Karpas-422 (cell line): ENCODE measurements at regions not wholly inside any gene's neighbourhood (a gene's known extent, or its start where the extent isn't known, plus 50 kb on each side); places are given as distances from the start of the nearest gene placed in this dataset.

Experiments used
- DNase-seq: peaks from one replicate; pipeline ENCODE4 v3.0.0-alpha.2; 2015
- H2AFZ ChIP-seq: fragments of 200-600 bp; sonication (generic); 2 replicates; pipeline ENCODE4 v1.6.1; 2014; ENCODE audit warnings: antibody characterized with exemption, low read length, mixed read lengths
- H3K27ac ChIP-seq: fragments of 200-600 bp; sonication (generic); 2 replicates; pipeline ENCODE4 v1.5.1; 2014; ENCODE audit warnings: mild to moderate bottlenecking, low read length, moderate library complexity
- H3K27me3 ChIP-seq: fragments of 200-600 bp; sonication (generic); 2 replicates; pipeline ENCODE4 v1.6.1; 2014; ENCODE audit warnings: low read length, mixed read lengths
- H3K36me3 ChIP-seq: fragments of 200-600 bp; sonication (generic); 2 replicates; pipeline ENCODE4 v1.6.1; 2014; ENCODE audit warnings: low read length, mixed read lengths; ENCODE audit not compliant: insufficient read depth
- H3K4me1 ChIP-seq: fragments of 200-600 bp; sonication (generic); 2 replicates; pipeline ENCODE4 v1.6.1; 2014; ENCODE audit warnings: mild to moderate bottlenecking, low read length, mixed read lengths
- H3K4me2 ChIP-seq: fragments of 200-600 bp; sonication (generic); 2 replicates; pipeline ENCODE4 v1.6.1; 2014; ENCODE audit warnings: low read length, low read depth, mild to moderate bottlenecking; ENCODE audit not compliant: poor library complexity, severe bottlenecking
- H3K4me3 ChIP-seq: fragments of 200-600 bp; sonication (generic); 2 replicates; pipeline ENCODE4 v1.5.1; 2014; ENCODE audit warnings: mild to moderate bottlenecking, antibody characterized with exemption, low read length, mixed read lengths
- H3K79me2 ChIP-seq: fragments of 200-600 bp; sonication (generic); 2 replicates; pipeline ENCODE4 v1.6.1; 2014; ENCODE audit warnings: mild to moderate bottlenecking, low read length, mixed read lengths
- H3K9ac ChIP-seq: fragments of 200-600 bp; sonication (generic); 2 replicates; pipeline ENCODE4 v1.6.0; 2014; ENCODE audit warnings: low read length
- H3K9me2 ChIP-seq: fragments of 200-600 bp; sonication (generic), shearing (Covaris generic); replicated peaks from 2 replicates; pipeline ENCODE4 v1.6.0; 2014; ENCODE audit warnings: mild to moderate bottlenecking, low read length, moderate library complexity; ENCODE audit not compliant: insufficient read depth
- H3K9me3 ChIP-seq: fragments of 300-700, 200-600 bp; sonication (generic); 2 replicates; pipeline ENCODE4 v1.6.1; 2014; ENCODE audit warnings: low read length, mixed read lengths
- H4K20me1 ChIP-seq: fragments of 200-600 bp; sonication (generic); 2 replicates; pipeline ENCODE4 v1.6.1; 2014; ENCODE audit warnings: mild to moderate bottlenecking, antibody characterized with exemption, low read length, low read depth; ENCODE audit not compliant: insufficient read depth

- Histone ChIP-seq H3K36me3 (no peaks in the 10 kb centered on the region), H2AFZ (no peak overlapping the region), H3K4me2 (no peak overlapping the region), H3K9ac (no peak overlapping the region), H3K4me3 (no peak overlapping the region), H3K79me2 (no peaks in the 10 kb centered on the region), H4K20me1 (no peaks in the 10 kb centered on the region), H3K27ac (no peak overlapping the region), H3K4me1 (no peaks in the 10 kb centered on the region), H3K9me2 (no peaks in the 10 kb centered on the region), H3K9me3 (peaks cover 9% of the 10 kb centered on the region), H3K27me3 (no peaks in the 10 kb centered on the region)
- no peak for DNase-seq
Measured at GRCh38 chr4:125013891-125014290, 300.9 kb upstream of the FAT4 start.

- Histone ChIP-seq H2AFZ (no peak overlapping the region), H3K36me3 (no peaks in the 10 kb centered on the region), H3K9me3 (peaks cover 8% of the 10 kb centered on the region; the same call in 1 of the 2 replicates), H3K4me1 (no peaks in the 10 kb centered on the region), H3K27ac (no peak overlapping the region), H3K9me2 (no peaks in the 10 kb centered on the region), H3K4me3 (no peak overlapping the region), H4K20me1 (no peaks in the 10 kb centered on the region), H3K4me2 (no peak overlapping the region), H3K79me2 (no peaks in the 10 kb centered on the region), H3K27me3 (no peaks in the 10 kb centered on the region), H3K9ac (no peak overlapping the region)
- DNase-seq, result no peak
Measured at GRCh38 chr4:125011646-125012045, 299.1 kb upstream of the ANKRD50 start.

GRCh38 chr4:125010796-125011503 is 298.4 kb upstream of the ANKRD50 start:
- no peak overlapping the region for H3K9ac ChIP-seq
- no peaks in the 10 kb centered on the region for H3K27me3 ChIP-seq
- H3K4me3 ChIP-seq, result no peak overlapping the region
- no peak overlapping the region for H3K27ac ChIP-seq
- no peaks in the 10 kb centered on the region for H3K9me2 ChIP-seq
- H4K20me1 ChIP-seq, result no peaks in the 10 kb centered on the region
- no peak overlapping the region for H2AFZ ChIP-seq
- no peak overlapping the region for H3K4me2 ChIP-seq
- no peaks in the 10 kb centered on the region for H3K36me3 ChIP-seq
- no peaks in the 10 kb centered on the region for H3K79me2 ChIP-seq
- no peak for DNase-seq
- H3K9me3 ChIP-seq, result peaks cover 9% of the 10 kb centered on the region; the same call in 1 of the 2 replicates
- no peaks in the 10 kb centered on the region for H3K4me1 ChIP-seq

- DNase-seq, result no peak
Measured at GRCh38 chr4:125008676-125009075, 296.1 kb upstream of the ANKRD50 start.

GRCh38 chr4:125004676-125005075 is 292.1 kb upstream of the ANKRD50 start:
- H4K20me1 ChIP-seq, result no peaks in the 10 kb centered on the region
- no peaks in the 10 kb centered on the region for H3K36me3 ChIP-seq
- H3K27ac ChIP-seq, result no peak overlapping the region
- H3K9me2 ChIP-seq, result no peaks in the 10 kb centered on the region
- no peaks in the 10 kb centered on the region for H3K27me3 ChIP-seq
- H3K4me1 ChIP-seq, result no peaks in the 10 kb centered on the region
- H3K9me3 ChIP-seq, result peaks cover 24% of the 10 kb centered on the region
- no peak overlapping the region for H3K4me2 ChIP-seq
- no peak overlapping the region for H2AFZ ChIP-seq
- H3K79me2 ChIP-seq, result no peaks in the 10 kb centered on the region
- DNase-seq, result no peak
- no peak overlapping the region for H3K4me3 ChIP-seq
- H3K9ac ChIP-seq, result no peak overlapping the region

More at GRCh38 chr4:125008676-125009075, 296.1 kb upstream of the ANKRD50 start:
- H3K9me2 ChIP-seq, result no peaks in the 10 kb centered on the region
- H3K27me3 ChIP-seq, result no peaks in the 10 kb centered on the region
- H3K4me1 ChIP-seq, result no peaks in the 10 kb centered on the region
- H3K36me3 ChIP-seq, result no peaks in the 10 kb centered on the region
- peaks cover 17% of the 10 kb centered on the region for H3K9me3 ChIP-seq
- H4K20me1 ChIP-seq, result no peaks in the 10 kb centered on the region
- no peak overlapping the region for H2AFZ ChIP-seq
- no peaks in the 10 kb centered on the region for H3K79me2 ChIP-seq
- no peak overlapping the region for H3K27ac ChIP-seq
- H3K4me3 ChIP-seq, result no peak overlapping the region
- no peak overlapping the region for H3K4me2 ChIP-seq
- H3K9ac ChIP-seq, result no peak overlapping the region

GRCh38 chr4:125003840-125004239 is 291.3 kb upstream of the ANKRD50 start:
- Histone ChIP-seq H3K4me1 (no peaks in the 10 kb centered on the region), H3K79me2 (no peaks in the 10 kb centered on the region), H2AFZ (no peak overlapping the region), H3K4me3 (no peak overlapping the region), H3K9me3 (peaks cover 27% of the 10 kb centered on the region), H3K4me2 (no peak overlapping the region), H3K9ac (no peak overlapping the region), H3K9me2 (no peaks in the 10 kb centered on the region), H3K27me3 (no peaks in the 10 kb centered on the region), H3K27ac (no peak overlapping the region), H4K20me1 (no peaks in the 10 kb centered on the region), H3K36me3 (no peaks in the 10 kb centered on the region)
- DNase-seq, result no peak

GRCh38 chr4:124997991-124998390 is 285.5 kb upstream of the ANKRD50 start:
- Histone ChIP-seq H3K27me3 (no peaks in the 10 kb centered on the region), H3K9me2 (no peaks in the 10 kb centered on the region), H2AFZ (no peak overlapping the region), H3K4me3 (no peak overlapping the region), H3K27ac (no peak overlapping the region), H3K9ac (no peak overlapping the region), H3K4me1 (no peaks in the 10 kb centered on the region), H3K9me3 (peaks cover 19% of the 10 kb centered on the region), H3K79me2 (no peaks in the 10 kb centered on the region), H4K20me1 (no peaks in the 10 kb centered on the region), H3K36me3 (no peaks in the 10 kb centered on the region), H3K4me2 (no peak overlapping the region)
- DNase-seq, result no peak

- Histone ChIP-seq H3K27me3 (no peaks in the 10 kb centered on the region), H3K4me2 (no peak overlapping the region), H3K9me2 (no peaks in the 10 kb centered on the region), H2AFZ (no peak overlapping the region), H3K9ac (no peak overlapping the region), H3K4me3 (no peak overlapping the region), H3K27ac (no peak overlapping the region), H3K9me3 (peaks cover 19% of the 10 kb centered on the region), H4K20me1 (no peaks in the 10 kb centered on the region), H3K36me3 (no peaks in the 10 kb centered on the region), H3K4me1 (no peaks in the 10 kb centered on the region), H3K79me2 (no peaks in the 10 kb centered on the region)
- no peak for DNase-seq
Measured at GRCh38 chr4:124997124-124997523, 284.6 kb upstream of the ANKRD50 start.
